Kidney epithelial cell (primary cell): ENCODE measurements at regions not wholly inside any gene's neighbourhood (a gene's known extent, or its start where the extent isn't known, plus 50 kb on each side); places are given as distances from the start of the nearest gene placed in this dataset.
"Not testable (repeated sequence)": the region's sequence is repeated elsewhere in the genome, so short reads cannot be mapped to it uniquely, and the experiment has no call there.

Experiments used
- DNase-seq: peaks from one replicate; pipeline ENCODE4 v3.0.0-alpha.2; 2010; ENCODE audit warnings: low read depth
- H3K27me3 ChIP-seq: 2 replicates; pipeline ENCODE4 v1.6.0; 2011; ENCODE audit warnings: low read length; ENCODE audit not compliant: control insufficient read depth, insufficient read depth
- H3K36me3 ChIP-seq: 2 replicates; pipeline ENCODE4 v1.5.1; 2011; ENCODE audit warnings: low read length; ENCODE audit not compliant: control insufficient read depth, insufficient read depth
- H3K4me3 ChIP-seq: 2 replicates; pipeline ENCODE4 v1.5.1; 2011; ENCODE audit warnings: low read depth, mild to moderate bottlenecking, control low read depth, low read length
- TF ChIP-seq, protein P1 (sequence below): IDR thresholded peaks from 2 replicates; pipeline ENCODE4 v1.5.1; 2011; ENCODE audit warnings: mild to moderate bottlenecking, moderate library complexity, low read length, control low read depth, inconsistent platforms; ENCODE audit not compliant: insufficient read depth, poor library complexity, severe bottlenecking

DNA sequence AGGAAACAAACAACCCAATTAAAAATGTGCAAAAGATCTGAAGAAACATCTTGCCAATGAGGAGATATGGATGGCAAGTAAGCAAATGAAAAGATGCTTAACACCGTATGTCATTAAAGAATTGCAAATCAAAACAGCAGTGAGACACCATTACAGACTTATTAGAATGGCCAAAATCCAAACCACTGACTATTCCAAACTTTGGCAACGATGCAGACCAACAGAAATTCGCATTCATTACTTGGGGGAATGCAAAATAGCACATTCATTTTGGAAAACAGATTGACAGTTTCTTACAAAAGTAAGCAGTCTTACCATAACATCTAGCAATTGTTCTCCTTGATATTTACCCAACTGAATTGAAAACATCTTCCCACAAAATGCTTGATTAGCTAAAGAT lies 1118.7 kb downstream of the SUCLG1 start:
- Histone ChIP-seq H3K36me3 (no peaks in the 10 kb centered on the region), H3K27me3 (no peaks in the 10 kb centered on the region), H3K4me3 (no peak overlapping the region)
- DNase-seq: no peak
- TF ChIP-seq, protein P1, sequence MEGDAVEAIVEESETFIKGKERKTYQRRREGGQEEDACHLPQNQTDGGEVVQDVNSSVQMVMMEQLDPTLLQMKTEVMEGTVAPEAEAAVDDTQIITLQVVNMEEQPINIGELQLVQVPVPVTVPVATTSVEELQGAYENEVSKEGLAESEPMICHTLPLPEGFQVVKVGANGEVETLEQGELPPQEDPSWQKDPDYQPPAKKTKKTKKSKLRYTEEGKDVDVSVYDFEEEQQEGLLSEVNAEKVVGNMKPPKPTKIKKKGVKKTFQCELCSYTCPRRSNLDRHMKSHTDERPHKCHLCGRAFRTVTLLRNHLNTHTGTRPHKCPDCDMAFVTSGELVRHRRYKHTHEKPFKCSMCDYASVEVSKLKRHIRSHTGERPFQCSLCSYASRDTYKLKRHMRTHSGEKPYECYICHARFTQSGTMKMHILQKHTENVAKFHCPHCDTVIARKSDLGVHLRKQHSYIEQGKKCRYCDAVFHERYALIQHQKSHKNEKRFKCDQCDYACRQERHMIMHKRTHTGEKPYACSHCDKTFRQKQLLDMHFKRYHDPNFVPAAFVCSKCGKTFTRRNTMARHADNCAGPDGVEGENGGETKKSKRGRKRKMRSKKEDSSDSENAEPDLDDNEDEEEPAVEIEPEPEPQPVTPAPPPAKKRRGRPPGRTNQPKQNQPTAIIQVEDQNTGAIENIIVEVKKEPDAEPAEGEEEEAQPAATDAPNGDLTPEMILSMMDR: no peak

DNA sequence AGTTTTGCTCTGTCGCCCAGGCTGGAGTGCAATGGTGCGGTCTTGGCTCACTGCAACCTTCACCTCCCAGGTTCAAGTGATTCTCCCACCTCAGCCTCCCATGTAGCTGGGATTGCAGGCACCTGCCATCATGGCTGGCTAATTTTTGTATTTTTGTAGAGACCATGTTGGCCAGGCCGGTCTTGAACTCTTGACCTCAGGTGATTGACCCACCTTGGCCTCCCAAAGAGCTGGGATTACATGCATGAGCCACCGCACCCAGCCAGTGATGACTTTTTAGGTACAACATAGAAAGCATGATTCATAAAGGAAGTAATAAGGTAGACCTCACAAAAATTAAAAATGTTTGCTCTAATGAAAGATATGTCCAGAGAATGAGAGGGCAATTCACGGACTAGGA lies 1119.1 kb downstream of the SUCLG1 start:
- DNase-seq, H3K36me3 ChIP-seq, H3K27me3 ChIP-seq, H3K4me3 ChIP-seq: not testable (repeated sequence)

- no peak for DNase-seq
- Histone ChIP-seq H3K36me3 (no peaks in the 10 kb centered on the region), H3K4me3 (no peak overlapping the region), H3K27me3 (no peaks in the 10 kb centered on the region)
- TF ChIP-seq, protein P1: no peak
Measured at GRCh38 chr2:83331810-83332209, 1127.3 kb downstream of the SUCLG1 start.

GRCh38 chr2:83323038-83323437 lies 1136.0 kb downstream of the SUCLG1 start:
- Histone ChIP-seq H3K36me3 (no peaks in the 10 kb centered on the region), H3K4me3 (no peak overlapping the region), H3K27me3 (no peaks in the 10 kb centered on the region)
- TF ChIP-seq, protein P1: no peak
- no peak for DNase-seq

DNA sequence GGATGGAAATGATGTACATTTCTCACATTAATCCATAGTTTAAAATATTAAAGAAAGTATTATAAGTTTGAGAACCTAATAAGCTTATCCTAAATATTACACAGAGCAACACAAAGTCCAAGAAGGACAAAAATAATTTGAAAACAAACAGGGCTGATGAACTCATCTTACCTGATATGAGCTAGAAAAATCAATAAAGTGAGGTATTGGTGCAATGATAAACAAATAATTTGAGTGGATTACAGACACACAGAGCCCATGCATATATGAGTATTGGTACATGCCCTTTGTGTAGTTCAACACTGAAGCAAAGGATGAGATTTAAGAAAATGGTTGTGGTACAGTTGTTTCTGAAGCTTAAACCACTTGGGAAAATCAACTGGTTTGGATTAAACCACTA lies 1139.0 kb downstream of the SUCLG1 start:
- DNase-seq: no peak
- H3K4me3 ChIP-seq: no peak overlapping the region
- H3K27me3 ChIP-seq: no peaks in the 10 kb centered on the region
- TF ChIP-seq, protein P1: no peak
- H3K36me3 ChIP-seq: no peaks in the 10 kb centered on the region

GRCh38 chr2:83305758-83306378 lies 1153.2 kb downstream of the SUCLG1 start:
- Histone ChIP-seq H3K27me3 (no peaks in the 10 kb centered on the region), H3K36me3 (no peaks in the 10 kb centered on the region), H3K4me3 (no peak overlapping the region)
- DNase-seq: no peak
- TF ChIP-seq, protein P1: no peak
